Activated naive CD8-positive, alpha-beta T cell treated with anti-CD3 and anti-CD28 coated beads, Interleukin-2, amount 50 U/mL, for 24 hours (primary cell): ENCODE measurements at regions not wholly inside any gene's neighbourhood (a gene's known extent, or its start where the extent isn't known, plus 50 kb on each side); places are given as distances from the start of the nearest gene placed in this dataset.
"Not testable (repeated sequence)": the region's sequence is repeated elsewhere in the genome, so short reads cannot be mapped to it uniquely, and the experiment has no call there.

Source experiments
- ATAC-seq: fragments of 150-1000 bp; cut with Tn5 transposase; one replicate; pipeline ENCODE4 v1.10.0; 2021
- DNase-seq: peaks from one replicate; pipeline ENCODE4 v3.0.0; 2021
- H3K27ac Mint-ChIP-seq: one replicate; pipeline ENCODE4 v1.8.0; 2021; ENCODE audit warnings: mild to moderate bottlenecking, mixed read lengths
- H3K27me3 Mint-ChIP-seq: one replicate; pipeline ENCODE4 v1.8.0; 2021; ENCODE audit warnings: mixed read lengths
- H3K36me3 Mint-ChIP-seq: one replicate; pipeline ENCODE4 v1.8.0; 2021; ENCODE audit warnings: low read depth, mixed read lengths
- H3K4me1 Mint-ChIP-seq: one replicate; pipeline ENCODE4 v1.8.0; 2021; ENCODE audit warnings: mixed read lengths
- H3K4me3 Mint-ChIP-seq: one replicate; pipeline ENCODE4 v1.8.0; 2021; ENCODE audit warnings: mild to moderate bottlenecking, moderate library complexity, mixed read lengths
- H3K9me3 Mint-ChIP-seq: one replicate; pipeline ENCODE4 v1.8.0; 2021; ENCODE audit warnings: mixed read lengths

DNA sequence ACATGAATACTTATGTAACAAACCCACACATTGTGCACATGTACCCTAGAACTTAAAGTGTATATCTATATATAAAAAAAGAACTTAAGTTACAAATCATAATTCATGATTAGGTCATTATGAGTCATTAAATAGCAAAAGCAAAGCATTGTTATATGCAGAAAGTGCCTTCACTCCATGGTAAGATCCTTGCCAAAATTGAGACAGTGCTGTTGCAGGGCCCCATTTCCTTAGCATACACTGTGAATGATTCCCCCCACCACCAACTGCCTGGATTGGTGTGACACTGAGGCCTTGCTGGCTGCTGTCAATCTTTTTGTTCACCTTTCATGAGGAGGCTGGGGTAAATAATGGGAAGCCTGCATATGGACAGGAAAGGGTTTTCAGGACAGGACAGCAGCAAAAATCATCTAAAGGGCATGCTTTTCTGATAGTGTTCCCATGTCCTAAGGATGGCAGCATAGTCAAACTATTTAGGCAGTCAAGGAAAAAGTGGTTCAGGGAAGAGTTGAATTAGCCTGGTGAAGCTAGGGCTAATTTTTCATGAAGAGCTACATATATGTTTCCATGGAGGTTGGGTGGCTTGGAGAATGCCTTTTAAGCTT lies 188.2 kb upstream of the ASCC3 start:
- H3K27me3 Mint-ChIP-seq, result no peaks in the 10 kb centered on the region

DNA sequence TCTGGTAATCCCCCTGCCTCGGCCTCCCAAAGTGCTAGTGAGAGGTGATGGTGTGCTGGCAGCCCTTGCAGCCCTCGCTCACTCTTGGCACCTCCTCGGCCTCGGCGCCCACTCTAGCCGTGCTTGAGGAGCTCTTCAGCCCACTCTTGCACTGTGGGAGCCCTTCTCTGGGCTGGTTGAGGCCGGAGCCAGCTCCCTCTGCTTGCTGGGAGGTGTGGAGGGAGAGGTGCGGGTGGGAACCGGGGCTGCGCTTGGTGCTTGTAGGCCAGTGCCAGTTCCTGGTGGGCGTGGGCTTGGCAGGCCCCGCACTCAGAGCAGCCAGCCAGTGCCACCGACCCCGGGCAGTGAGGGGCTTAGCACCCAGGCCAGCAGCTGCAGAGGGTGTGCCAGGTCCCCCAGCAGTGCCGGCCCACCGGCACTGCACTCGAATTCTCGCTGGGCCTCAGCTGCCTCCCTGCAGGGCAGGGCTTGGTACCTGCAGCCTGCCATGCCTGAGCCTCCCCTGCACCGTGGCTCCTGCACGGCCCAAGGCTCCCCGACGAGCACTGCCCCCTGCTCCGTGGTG lies 189.0 kb upstream of the ASCC3 start:
- Mint-ChIP-seq H3K27ac (no peak overlapping the region), H3K9me3 (peaks cover 12% of the 10 kb centered on the region), H3K4me1 (no peaks in the 10 kb centered on the region), H3K36me3 (no peaks in the 10 kb centered on the region), H3K27me3 (no peaks in the 10 kb centered on the region), H3K4me3 (no peak overlapping the region)
- ATAC-seq, result no peak
- no peak for DNase-seq

More for the DNA sequence above, 188.2 kb upstream of the ASCC3 start:
- peaks cover 19% of the 10 kb centered on the region for H3K9me3 Mint-ChIP-seq
- no peak for ATAC-seq
- no peak for DNase-seq
- H3K4me3 Mint-ChIP-seq, result no peak overlapping the region
- H3K4me1 Mint-ChIP-seq, result no peaks in the 10 kb centered on the region
- no peak overlapping the region for H3K27ac Mint-ChIP-seq
- H3K36me3 Mint-ChIP-seq, result no peaks in the 10 kb centered on the region

DNA sequence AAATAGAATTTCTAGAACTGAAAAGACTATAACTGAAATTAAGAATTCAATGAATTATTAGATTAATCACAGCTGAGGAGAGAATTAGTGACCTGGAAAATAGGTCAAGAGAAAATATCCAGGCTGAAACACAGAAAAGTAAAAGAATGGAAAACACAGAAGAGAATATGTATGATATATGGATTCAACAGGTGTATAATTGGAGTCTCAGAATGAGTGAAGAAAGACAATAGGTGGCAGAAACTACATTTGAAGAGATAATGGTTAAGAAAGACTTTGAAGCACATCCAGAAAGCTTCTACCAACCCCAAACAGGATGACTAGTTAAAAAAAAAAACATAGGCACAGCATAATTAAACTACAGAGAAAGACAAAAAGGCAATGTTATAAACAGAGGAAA lies 196.2 kb upstream of the ASCC3 start:
- DNase-seq, result no peak
- Mint-ChIP-seq H3K4me3 (no peak overlapping the region), H3K4me1 (no peaks in the 10 kb centered on the region), H3K27ac (no peak overlapping the region), H3K27me3 (no peaks in the 10 kb centered on the region), H3K9me3 (no peaks in the 10 kb centered on the region), H3K36me3 (no peaks in the 10 kb centered on the region)
- no peak for ATAC-seq

DNA sequence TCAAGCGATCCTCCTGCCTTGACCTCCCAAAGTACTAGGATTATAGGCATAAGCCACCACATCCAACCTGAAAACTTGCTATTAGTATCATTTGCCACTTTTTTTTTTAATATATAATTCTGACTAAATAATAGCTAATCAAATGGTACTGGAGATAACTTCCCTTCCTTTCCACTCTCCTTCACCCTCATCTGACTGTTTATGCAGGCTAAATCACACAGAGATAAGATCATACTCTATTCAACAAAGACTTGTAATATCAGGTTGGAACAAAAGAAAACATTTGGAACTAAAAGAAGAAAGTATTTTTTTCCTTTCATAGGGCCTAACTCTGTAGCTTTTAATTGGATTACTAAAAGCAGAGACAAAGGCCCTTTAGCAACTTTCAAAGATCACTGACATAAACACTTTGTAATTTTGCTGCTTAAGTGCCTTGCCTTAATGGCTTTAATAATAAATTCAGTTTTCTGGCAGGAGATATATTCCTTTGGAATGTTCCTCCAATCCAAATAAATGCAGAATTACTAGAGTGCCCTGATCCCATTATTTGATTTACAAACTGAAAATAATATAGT lies 198.7 kb upstream of the ASCC3 start:
- Mint-ChIP-seq H3K9me3 (no peaks in the 10 kb centered on the region), H3K27ac (no peak overlapping the region), H3K27me3 (no peaks in the 10 kb centered on the region), H3K4me1 (no peaks in the 10 kb centered on the region), H3K36me3 (no peaks in the 10 kb centered on the region), H3K4me3 (no peak overlapping the region)
- ATAC-seq (no peak), DNase-seq (no peak)

DNA sequence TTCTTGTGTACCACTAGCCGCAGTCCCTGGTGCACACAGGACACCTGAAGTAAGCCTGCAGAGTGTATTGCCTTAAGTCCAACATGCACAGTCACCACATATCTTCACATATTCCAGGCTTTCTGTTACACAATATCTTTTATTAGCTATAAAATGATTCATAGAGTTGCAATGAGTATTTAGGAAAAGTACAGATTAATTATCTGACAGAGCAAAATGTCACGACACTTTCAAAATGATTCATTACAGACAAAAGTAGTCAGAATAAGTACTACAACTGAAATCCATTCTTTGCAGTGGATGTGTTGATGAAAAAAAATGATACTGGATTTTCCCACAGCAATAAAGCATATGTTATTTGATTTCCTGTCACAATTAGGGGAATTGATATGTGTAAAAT lies 199.5 kb upstream of the ASCC3 start:
- no peak overlapping the region for H3K4me3 Mint-ChIP-seq
- no peaks in the 10 kb centered on the region for H3K9me3 Mint-ChIP-seq
- H3K4me1 Mint-ChIP-seq, result no peaks in the 10 kb centered on the region
- no peaks in the 10 kb centered on the region for H3K27me3 Mint-ChIP-seq
- ATAC-seq (no peak), DNase-seq (no peak)
- H3K27ac Mint-ChIP-seq, result no peak overlapping the region
- no peaks in the 10 kb centered on the region for H3K36me3 Mint-ChIP-seq

DNA sequence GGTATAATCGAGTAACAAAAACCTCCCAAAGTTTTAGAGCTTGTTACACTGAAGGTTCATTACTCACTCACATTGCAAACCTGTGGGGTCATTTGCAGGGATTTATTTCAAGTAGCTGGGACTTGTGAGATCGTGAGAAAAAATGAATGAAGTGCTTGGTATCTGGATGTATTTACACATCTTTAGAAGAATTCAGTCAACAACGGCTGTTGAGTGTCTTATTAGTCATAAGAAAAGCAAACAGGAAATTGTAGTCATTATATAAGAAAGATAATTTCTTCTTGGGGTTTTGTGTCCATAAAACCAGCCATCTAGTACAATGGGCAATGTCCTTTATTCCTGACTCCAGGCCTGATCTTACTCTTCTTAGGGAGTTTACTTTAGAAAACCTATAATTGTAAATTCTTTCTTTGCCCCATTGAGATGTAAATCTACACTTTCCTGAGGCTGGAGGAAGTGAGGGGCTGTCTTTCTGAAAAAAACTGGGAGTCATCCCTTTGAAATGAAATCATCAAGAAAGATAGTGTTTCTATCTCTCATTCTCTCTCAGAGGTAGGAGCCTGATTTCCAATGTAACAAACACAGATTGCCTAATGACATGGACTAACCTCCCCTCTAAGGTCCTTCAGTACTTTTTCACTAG lies 202.5 kb upstream of the ASCC3 start:
- Mint-ChIP-seq H3K4me1 (no peaks in the 10 kb centered on the region), H3K4me3 (no peak overlapping the region), H3K27ac (no peak overlapping the region), H3K27me3 (no peaks in the 10 kb centered on the region), H3K36me3 (no peaks in the 10 kb centered on the region), H3K9me3 (no peaks in the 10 kb centered on the region)
- ATAC-seq (no peak), DNase-seq (no peak)

DNA sequence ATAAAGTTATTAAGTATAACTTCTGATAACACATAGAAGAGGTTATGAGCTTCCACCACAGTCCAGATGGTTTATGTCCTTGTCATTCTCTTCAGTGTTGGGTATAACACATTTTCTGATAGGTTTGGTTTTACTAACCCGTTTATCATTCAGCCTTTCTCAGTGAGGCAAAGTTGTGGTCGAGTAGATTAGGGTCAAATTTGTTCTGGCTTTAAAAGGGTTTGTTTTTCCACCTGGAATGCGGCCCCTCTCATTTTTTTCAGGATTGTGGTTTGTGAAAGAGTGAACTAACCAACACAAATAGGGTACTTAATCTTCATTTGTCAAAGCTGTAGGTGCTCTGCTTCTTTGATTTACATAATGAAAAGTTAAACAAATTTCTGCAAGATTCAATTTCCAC lies 204.2 kb upstream of the ASCC3 start:
- no peaks in the 10 kb centered on the region for H3K4me1 Mint-ChIP-seq
- ATAC-seq, result no peak

DNA sequence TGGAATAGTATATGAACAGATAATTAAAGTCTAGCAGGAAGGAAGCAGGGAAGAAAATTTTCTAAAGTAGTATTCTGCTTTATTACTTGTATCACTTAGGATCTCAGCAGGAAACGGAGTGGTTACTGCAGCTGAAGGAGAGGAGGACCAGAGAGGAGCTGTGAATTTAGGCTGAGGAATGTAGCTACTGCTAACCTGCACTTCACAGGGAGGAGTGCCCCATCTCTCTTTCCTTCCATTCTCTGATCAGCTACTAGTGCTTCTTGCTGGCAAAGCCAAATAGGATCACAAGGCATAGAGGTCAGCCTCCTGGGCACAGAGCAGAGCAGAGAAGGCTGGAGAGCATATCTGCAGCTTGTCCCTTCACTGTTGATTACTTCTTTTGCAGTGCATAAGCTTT lies 205.3 kb upstream of the ASCC3 start:
- ATAC-seq (no peak), DNase-seq (no peak)
- Mint-ChIP-seq H3K4me3 (no peak overlapping the region), H3K9me3 (peaks cover 20% of the 10 kb centered on the region), H3K27me3 (peaks cover 2% of the 10 kb centered on the region), H3K27ac (no peak overlapping the region), H3K36me3 (no peaks in the 10 kb centered on the region), H3K4me1 (no peaks in the 10 kb centered on the region)

More for the DNA sequence above, 204.2 kb upstream of the ASCC3 start:
- Mint-ChIP-seq H3K9me3 (peaks cover 9% of the 10 kb centered on the region), H3K4me3 (no peak overlapping the region), H3K36me3 (no peaks in the 10 kb centered on the region), H3K27ac (no peak overlapping the region), H3K27me3 (peaks cover 2% of the 10 kb centered on the region)
- no peak for DNase-seq

DNA sequence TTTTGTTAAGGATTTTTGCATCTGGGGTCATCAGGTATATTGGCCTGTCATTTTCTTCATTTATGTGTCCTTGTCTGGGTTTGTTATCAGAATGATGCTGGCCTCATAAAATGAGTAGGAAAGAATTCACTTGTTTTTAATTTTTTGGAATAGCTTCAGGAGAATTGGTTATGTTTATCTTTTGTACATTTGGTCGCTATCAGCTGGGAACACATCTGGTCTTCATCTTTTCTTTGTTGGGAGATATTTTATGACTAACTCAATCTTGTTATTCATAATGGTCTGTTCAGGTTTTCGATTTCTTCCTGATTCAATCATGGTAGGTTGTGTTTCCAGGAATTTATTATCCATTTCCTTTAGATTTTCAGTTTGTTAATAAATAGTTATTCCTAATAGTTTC lies 207.5 kb upstream of the ASCC3 start:
- Mint-ChIP-seq H3K9me3 (peaks cover 21% of the 10 kb centered on the region), H3K27me3 (peaks cover 2% of the 10 kb centered on the region), H3K4me3 (no peak overlapping the region), H3K4me1 (no peaks in the 10 kb centered on the region), H3K36me3 (no peaks in the 10 kb centered on the region), H3K27ac (no peak overlapping the region)
- no peak for DNase-seq
- no peak for ATAC-seq

DNA sequence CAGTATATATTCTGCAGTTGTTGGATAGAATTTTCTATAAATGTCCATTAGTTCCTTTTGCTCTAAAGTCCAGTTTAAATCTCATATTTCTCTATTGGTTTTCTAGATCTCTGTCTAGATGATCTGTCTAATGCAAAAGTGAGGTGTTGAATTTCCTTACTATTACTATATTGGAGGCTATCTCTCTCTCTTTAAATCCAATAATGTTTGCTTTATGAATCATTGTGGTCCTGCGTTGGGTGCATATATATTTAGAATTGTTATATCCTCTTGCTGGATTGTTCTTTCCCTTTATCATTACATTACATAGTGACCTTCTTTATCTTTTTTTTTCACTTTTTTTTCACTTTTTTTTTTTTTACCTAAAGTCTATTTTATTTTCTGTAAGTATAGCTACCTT lies 208.5 kb upstream of the ASCC3 start:
- peaks cover 2% of the 10 kb centered on the region for H3K27me3 Mint-ChIP-seq
- no peak for ATAC-seq
- H3K36me3 Mint-ChIP-seq, result no peaks in the 10 kb centered on the region
- peaks cover 21% of the 10 kb centered on the region for H3K9me3 Mint-ChIP-seq
- no peak for DNase-seq
- H3K27ac Mint-ChIP-seq, result no peak overlapping the region
- no peaks in the 10 kb centered on the region for H3K4me1 Mint-ChIP-seq
- no peak overlapping the region for H3K4me3 Mint-ChIP-seq

DNA sequence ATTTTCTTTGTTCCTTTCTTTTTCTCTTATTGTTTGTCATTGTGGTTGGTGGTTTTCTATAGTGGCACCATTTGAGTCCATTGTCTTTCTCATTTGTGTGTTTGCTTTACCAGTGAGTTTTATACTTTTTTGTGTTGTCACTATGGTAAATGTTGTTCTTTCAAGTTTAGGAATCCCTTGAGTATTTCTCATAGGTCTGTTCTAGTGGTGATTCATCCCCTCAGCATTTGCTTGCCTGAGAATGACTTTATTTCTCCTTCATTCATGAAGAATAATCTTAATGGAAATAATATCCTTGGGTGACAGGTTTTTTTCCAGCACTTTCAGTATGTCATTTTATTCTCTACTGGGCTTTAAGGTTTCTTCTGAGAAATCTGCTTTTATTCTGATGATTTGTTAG lies 209.2 kb upstream of the ASCC3 start:
- Mint-ChIP-seq H3K9me3 (peaks cover 21% of the 10 kb centered on the region), H3K27me3 (peaks cover 2% of the 10 kb centered on the region), H3K36me3 (no peaks in the 10 kb centered on the region), H3K27ac (no peak overlapping the region), H3K4me3 (no peak overlapping the region), H3K4me1 (no peaks in the 10 kb centered on the region)
- DNase-seq (no peak), ATAC-seq (no peak)

DNA sequence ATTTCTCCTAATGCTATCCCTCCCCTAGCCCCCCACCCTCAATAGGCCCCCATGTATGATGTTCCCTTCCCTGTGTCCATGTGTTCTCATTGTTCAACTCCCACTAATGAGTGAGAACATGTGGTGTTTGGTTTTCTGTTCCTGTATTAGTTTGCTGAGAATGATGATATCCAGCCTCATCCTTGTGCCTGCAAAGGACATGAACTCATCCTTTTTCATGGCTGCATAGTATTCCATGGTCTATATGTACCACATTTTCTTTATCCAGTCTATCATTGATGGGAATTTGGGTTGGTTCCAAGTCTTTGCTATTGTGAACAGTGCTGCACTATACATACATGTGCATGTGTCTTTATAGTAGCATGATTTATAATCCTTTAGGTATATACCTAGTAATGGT lies 217.5 kb upstream of the ASCC3 start:
- not testable (repeated sequence) for H3K36me3 Mint-ChIP-seq, H3K4me3 Mint-ChIP-seq, H3K27ac Mint-ChIP-seq, H3K4me1 Mint-ChIP-seq, DNase-seq, H3K27me3 Mint-ChIP-seq, ATAC-seq
- peaks cover 25% of the 10 kb centered on the region for H3K9me3 Mint-ChIP-seq

DNA sequence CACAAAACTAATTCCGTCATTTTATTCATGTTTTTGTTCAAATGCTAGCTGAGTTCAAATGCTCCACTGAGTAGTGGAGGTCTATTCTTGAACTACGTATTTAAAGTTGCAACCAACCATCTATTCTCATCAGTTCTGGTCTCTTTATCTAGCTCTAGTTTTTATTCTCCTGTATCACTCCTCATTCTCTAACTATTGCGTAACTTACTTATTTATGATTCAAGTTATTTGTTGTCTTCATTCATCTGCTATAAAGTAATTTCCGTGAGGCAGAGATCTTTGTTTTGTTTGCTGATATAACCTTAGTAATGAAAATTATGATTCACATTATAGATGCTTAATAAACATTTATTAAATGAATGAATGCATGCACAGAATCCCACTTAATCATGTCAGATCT lies 221.6 kb upstream of the ASCC3 start:
- Mint-ChIP-seq H3K36me3 (no peaks in the 10 kb centered on the region), H3K4me1 (no peaks in the 10 kb centered on the region), H3K27ac (no peak overlapping the region), H3K9me3 (peaks cover 22% of the 10 kb centered on the region), H3K4me3 (no peak overlapping the region), H3K27me3 (no peaks in the 10 kb centered on the region)
- DNase-seq (no peak), ATAC-seq (no peak)

DNA sequence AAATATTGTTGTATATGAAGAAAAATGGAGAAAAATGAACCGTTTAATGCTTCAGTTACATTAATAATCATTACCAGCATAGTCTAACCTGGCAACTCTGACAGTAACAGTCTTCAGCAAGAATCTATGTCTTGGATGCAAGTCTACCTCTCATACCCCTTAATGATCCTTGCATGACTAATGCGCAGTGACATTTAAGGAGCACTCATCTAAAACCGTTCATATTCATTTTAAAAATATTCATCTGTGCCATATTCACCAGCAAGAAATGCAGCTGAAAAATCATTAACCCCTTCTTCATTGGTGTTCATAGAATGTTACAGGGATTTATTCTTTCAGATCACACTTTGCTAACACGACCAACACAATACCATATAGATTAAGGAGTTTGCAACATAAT lies 227.2 kb upstream of the ASCC3 start:
- H3K4me1 Mint-ChIP-seq, result no peaks in the 10 kb centered on the region
- no peak for DNase-seq
- H3K27ac Mint-ChIP-seq, result no peak overlapping the region
- no peak overlapping the region for H3K4me3 Mint-ChIP-seq
- no peaks in the 10 kb centered on the region for H3K9me3 Mint-ChIP-seq
- H3K36me3 Mint-ChIP-seq, result no peaks in the 10 kb centered on the region
- no peak for ATAC-seq
- no peaks in the 10 kb centered on the region for H3K27me3 Mint-ChIP-seq

DNA sequence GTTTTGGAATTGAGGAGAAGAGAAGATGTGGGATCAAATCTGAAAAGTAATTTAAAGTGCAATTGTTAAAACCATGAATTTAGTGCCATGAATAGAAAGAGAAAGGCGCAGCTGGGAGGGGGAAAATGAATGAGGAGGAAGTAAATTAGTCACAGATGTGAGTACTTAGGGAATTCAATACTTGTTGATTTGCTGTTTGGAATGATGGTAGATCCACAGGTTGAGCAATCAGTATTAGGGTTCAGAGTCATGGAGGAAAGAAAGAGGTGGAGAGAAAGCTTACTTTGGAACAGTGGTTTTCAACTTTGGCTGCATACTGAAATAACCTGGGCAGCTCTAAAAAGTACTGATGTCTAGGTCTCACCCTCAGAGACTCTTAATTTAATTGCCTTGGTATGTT lies 229.7 kb upstream of the ASCC3 start:
- H3K9me3 Mint-ChIP-seq, result no peaks in the 10 kb centered on the region
- ATAC-seq (no peak), DNase-seq (no peak)
- H3K36me3 Mint-ChIP-seq, result no peaks in the 10 kb centered on the region
- no peak overlapping the region for H3K27ac Mint-ChIP-seq
- H3K4me1 Mint-ChIP-seq, result no peaks in the 10 kb centered on the region
- H3K27me3 Mint-ChIP-seq, result no peaks in the 10 kb centered on the region
- H3K4me3 Mint-ChIP-seq, result no peak overlapping the region
